ENCODE measurements at regions not wholly inside any gene's neighbourhood (a gene's known extent, or its start where the extent isn't known, plus 50 kb on each side); places are given as distances from the start of the nearest gene placed in this dataset.

- no peak overlapping the region for H3K4me3 ChIP-seq (ENCODE audit: low read depth, low read length)
These were observed 79.4 kb downstream of the MYCN start for GRCh38 chr2:16019617-16020351.

DNA sequence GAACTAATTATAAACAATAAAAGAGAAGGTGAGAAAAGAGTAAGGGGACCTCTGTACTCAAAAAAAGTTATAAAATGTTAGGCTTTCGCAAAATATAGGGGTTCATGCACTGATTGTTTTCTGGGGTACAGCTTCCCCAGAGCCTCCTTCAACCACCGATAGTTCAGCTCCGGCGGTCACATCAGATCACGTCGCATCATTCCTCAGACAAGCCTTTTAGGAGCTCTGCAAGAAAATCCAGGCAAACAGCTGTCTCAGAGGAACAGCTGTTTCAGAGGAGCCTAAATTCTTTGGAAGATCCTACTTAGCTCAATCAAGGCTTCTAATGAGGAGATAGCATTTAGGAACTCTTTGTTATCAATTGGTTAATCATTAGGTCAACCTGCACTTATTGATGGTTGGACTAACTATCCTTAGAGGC, 78.7 kb downstream of the MYCN start:
- no peak overlapping the region for H3K4me3 ChIP-seq (ENCODE audit: low read depth, low read length)

- no peak overlapping the region for H3K4me3 ChIP-seq (ENCODE audit: low read depth, low read length)
These were observed 78.1 kb downstream of the MYCN start for GRCh38 chr2:16018277-16019059.

DNA sequence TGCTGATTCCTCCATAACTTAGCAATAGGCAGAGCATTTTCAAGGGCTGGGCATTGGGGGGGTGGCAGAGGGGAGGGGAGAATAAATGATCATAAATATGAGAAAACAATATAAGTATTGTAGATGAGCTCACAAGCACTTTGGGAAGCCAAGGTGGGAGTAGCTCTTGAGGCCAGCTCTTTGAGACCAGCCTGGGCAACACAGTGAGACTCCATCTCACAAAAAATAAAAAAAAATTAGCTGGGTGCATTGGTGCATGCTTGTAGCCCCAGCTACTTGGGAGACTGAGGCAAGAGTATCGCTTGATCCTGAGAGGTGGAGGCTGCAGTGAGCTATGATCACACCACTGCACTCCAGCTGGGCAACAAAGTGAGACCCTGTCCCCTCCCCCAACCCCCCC, 75.9 kb downstream of the MYCN start:
- H3K4me3 ChIP-seq (ENCODE audit: low read depth, low read length): no peak overlapping the region

DNA sequence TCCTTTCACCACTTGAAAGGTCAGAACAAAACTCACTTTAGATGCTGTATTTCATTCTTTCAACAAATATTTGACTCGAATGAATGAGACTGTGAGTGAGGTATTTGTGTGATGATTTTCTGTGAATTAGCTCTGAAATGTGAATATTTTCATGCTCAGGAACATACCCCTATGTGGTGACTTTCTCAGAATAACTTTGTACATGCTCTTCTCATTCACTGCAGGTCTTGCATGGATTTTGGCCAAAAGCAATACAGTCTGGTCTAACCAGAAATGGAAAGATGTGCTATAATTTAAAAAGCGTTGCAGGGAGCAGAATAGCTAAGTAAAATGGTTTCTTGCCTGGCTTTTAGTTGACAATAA, 75.5 kb downstream of the MYCN start:
- no peak overlapping the region for H3K4me3 ChIP-seq (ENCODE audit: low read depth, low read length)

- H3K4me3 ChIP-seq (ENCODE audit: low read depth, low read length): no peak overlapping the region
These were observed 75.0 kb downstream of the MYCN start for GRCh38 chr2:16015210-16015902.

- H3K4me3 ChIP-seq (ENCODE audit: low read depth, low read length): no peak overlapping the region
These were observed 74.5 kb downstream of the MYCN start for GRCh38 chr2:16014802-16015201.

- no peak overlapping the region for H3K4me3 ChIP-seq (ENCODE audit: low read depth, low read length)
These were observed 73.9 kb downstream of the MYCN start for GRCh38 chr2:16014041-16014787.

DNA sequence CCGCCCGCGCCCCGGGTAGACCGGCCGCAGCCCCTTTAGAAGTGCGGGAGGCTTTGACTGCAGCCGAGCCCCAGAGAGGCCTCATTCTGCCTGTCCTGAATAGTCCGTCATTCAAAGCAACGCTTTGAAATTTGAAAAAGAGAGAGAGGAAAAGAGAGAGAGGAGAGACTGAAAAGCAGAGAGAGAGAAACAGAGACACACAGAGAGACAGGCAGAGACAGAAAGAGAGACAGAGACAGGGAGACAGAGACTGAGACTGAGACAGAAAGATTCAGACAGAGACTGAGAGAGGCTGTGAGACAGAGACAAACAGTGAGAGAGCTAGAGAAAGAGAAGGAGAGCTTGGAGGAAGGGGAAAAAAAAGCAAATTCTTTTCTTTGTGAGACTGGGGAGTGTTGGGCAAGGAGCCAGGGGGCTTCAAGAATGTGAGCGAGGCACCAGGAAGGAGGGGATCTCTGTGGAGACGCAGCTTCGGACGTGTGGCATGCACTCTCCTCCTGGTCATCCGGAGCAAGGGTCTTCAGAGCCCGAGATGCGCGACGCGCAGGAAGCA, 73.1 kb downstream of the MYCN start:
- no peak overlapping the region for H3K4me3 ChIP-seq (ENCODE audit: low read depth, low read length)

DNA sequence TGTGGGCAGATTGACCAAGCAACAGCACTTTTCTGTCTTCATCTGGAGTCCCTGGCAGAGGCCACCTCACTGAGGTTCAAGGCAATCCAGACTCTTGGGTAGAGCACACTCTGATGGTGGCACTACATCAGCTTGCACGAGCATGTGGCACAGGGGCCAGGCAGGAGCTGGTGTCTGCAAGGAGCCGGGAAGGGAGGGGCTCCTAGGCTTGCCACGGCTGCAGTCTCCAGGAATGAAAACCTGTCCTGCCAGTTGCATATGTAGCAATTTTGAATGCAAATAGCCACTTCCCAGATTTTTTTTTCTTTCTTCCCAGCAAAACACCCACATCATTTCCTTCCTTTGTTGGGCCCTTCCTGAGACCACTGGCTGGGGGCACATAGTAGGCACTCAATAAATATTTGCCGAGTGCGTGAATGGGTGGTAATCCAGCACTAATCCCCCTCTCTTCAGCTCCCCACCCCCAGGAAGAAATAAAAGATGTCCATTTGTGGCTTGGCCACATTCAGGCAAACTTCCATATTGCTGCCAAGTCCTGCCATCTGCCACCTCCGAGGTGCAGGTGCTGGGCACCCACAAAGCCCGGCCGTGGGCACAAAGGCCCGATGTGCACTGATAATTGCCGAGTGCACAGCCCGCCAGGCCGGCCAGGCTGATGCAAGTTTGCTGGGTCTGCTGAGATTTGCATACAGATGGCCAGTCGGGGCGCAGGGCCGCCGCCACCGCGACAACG, 72.4 kb downstream of the MYCN start:
- H3K4me3 ChIP-seq (ENCODE audit: low read depth, low read length): no peak overlapping the region

DNA sequence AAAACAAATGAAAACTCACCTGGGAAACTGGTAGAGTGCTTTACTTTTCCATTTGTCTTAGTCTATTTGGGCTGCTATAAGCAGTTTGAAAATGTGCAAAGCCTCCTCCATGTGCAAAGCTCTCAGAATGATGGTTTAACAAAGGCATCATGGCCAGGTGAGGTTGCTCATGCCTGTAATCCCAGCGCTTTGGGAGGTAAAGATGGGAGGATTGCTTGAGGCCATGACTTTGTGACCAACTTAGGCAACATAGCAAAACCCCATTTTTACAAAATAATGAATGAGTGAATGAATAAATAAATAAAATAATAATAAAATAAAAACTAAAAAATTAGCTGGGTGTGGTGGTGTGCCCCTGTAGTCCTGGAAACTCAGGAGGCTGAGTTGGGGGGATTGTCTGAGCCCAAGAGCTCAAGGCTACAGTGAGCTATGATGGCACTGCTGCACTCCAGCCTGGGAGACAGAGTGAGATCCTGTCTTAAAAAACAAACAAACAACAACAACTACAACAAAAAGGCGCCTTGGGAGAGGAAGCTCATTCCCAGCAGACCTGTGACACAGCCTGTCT, 71.8 kb downstream of the MYCN start:
- H3K4me3 ChIP-seq (ENCODE audit: low read depth, low read length): no peak overlapping the region

- no peak overlapping the region for H3K4me3 ChIP-seq (ENCODE audit: low read depth, low read length)
These were observed 71.2 kb downstream of the MYCN start for GRCh38 chr2:16011621-16011960.

DNA sequence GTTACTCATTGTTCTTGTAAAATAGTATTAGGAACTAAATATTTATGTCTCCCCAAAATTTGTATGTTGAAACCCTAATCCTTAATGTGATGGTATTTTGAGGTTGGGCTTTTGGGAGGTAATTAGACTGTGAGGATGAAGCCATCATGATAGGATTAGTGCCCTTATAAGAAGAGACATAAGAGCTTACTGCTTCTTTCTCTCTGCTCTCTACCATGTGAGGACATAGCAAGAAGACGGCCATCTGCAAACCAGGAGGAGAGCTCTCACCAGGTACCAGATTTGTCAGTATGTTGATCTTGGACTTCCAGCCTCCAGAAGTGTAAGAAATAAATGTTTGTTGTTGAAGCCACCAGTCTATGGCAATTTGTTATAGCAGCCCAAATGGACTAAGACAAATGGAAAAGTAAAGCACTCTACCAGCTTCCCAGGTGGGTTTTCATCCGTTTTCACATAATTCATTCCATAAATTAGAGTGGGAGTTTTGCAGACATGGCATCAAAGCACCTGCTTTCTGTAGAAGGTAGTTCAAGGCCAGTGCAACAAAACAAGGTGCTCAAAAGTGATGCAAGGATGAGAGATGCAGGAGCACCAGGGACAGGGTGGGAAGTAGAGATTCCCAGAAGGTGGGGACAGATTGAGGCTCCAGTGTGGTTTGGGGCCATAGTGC, 70.7 kb downstream of the MYCN start:
- H3K4me3 ChIP-seq (ENCODE audit: low read depth, low read length): no peak overlapping the region

DNA sequence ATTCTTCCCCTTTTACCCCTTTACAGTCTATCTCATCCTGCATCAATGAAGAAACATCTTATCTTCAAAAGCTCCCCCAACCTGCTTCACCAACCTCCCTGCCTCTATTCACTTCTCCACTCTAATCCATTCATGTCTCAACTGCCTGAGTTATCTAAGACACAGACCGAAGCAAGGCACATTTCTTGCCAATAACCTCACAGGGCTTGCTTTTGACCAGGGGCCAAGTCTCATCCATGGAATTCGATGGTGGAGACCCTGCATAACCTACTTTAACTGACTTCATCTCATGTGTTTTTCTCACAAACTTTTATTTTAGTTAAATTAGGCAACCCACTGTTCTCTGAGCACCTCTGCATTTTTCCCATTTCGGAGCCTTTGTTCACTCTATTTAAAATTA, 69.7 kb downstream of the MYCN start:
- H3K4me3 ChIP-seq (ENCODE audit: low read depth, low read length): no peak overlapping the region

GRCh38 chr2:16009560-16009959, 69.2 kb downstream of the MYCN start:
- H3K4me3 ChIP-seq (ENCODE audit: low read depth, low read length): no peak overlapping the region

DNA sequence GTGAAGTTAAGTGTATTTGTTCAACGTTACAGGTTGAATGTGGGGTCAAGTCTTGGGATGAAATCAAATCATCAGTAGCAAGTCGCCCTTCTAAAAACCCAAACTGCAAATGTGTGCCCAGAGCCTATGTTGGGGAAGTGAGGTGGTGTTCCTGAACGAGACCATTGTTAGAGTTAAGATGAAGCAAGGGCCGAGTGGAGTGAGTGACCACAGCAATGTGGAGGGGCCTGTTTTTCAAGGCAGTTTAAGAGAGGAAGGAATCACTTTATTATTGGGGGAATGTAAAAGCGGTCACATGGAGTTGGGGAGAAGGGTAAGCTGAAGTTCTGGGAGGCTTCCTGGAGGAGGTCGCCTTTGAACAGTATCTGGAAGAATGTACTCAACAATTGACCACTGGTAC, 68.5 kb downstream of the MYCN start:
- no peak overlapping the region for H3K4me3 ChIP-seq (ENCODE audit: low read depth, low read length)

GRCh38 chr2:16008331-16008850, 68.0 kb downstream of the MYCN start:
- H3K4me3 ChIP-seq (ENCODE audit: low read depth, low read length): no peak overlapping the region

GRCh38 chr2:16007167-16007934, 67.0 kb downstream of the MYCN start:
- H3K4me3 ChIP-seq (ENCODE audit: low read depth, low read length): no peak overlapping the region

Data from iPS-11a (cell line).